Peyer's patch (tissue), 4 donors: ENCODE measurements at regions not wholly inside any gene's neighbourhood (a gene's known extent, or its start where the extent isn't known, plus 50 kb on each side); places are given as distances from the start of the nearest gene placed in this dataset.

ENCODE experiments used
- CTCF ChIP-seq, 6 experiments: fragments of 450-650 bp in 4 of 6; fragments of 200-600 bp in 2 of 6; sonication (generic) in 1 of 6; IDR thresholded peaks; one replicate each; pipeline ENCODE4 v1.5.1; 2017 to 2019; ENCODE audit warnings: antibody characterized with exemption in 6 of 6, mild to moderate bottlenecking in 3 of 6, moderate library complexity in 1 of 6
- POLR2A ChIP-seq, 2 donors: fragments of 450-650 bp; IDR thresholded peaks; one replicate each; pipeline ENCODE4 v1.5.1; 2017; ENCODE audit warnings: antibody characterized with exemption in 2 of 2, mild to moderate bottlenecking in 2 of 2, moderate library complexity in 2 of 2

- TF ChIP-seq CTCF (IDR thresholded peaks at IDR 0.05) (no peak), POLR2A (IDR thresholded peaks at IDR 0.05) (no peak)
Observed at GRCh38 chr6:168162366-168162765, 83.4 kb upstream of the FRMD1 start.
